ENCODE measurements at regions not wholly inside any gene's neighbourhood (a gene's known extent, or its start where the extent isn't known, plus 50 kb on each side); places are given as distances from the start of the nearest gene placed in this dataset.
"Not testable (repeated sequence)": the region's sequence is repeated elsewhere in the genome, so short reads cannot be mapped to it uniquely, and the experiment has no call there.

DNA sequence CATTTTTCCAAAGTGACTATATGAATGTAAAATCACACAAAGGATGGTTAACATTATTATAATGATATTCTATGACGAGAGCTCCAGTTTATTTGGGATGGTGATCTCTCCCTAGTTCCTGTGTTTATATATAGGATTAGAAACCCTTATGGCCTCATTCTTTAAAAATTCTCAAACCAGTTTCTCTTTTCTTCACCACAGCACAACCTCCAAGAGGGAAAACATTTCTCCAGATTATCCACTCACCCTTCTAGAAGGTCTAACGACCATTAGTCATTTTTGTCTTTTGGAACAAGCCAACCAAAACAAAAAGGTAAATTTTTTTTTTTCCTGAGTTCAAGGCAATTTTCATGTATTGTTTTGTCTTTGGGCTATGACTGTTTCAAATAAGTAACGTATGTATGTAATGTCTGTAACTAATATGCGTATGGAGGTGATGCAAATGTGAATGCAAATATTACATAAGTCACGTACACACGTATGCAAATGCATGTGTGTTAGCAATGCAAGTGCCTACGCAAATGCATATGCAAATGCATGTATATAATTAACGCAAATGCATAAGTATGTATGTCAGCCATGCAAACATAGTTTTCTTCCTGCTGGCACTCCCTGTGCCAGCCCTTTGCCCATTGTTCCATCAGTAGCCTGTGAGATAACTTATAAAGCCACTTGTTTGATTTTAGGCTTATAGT, 72.5 kb upstream of the MORC3 start:
- no peak for DNase-seq

DNA sequence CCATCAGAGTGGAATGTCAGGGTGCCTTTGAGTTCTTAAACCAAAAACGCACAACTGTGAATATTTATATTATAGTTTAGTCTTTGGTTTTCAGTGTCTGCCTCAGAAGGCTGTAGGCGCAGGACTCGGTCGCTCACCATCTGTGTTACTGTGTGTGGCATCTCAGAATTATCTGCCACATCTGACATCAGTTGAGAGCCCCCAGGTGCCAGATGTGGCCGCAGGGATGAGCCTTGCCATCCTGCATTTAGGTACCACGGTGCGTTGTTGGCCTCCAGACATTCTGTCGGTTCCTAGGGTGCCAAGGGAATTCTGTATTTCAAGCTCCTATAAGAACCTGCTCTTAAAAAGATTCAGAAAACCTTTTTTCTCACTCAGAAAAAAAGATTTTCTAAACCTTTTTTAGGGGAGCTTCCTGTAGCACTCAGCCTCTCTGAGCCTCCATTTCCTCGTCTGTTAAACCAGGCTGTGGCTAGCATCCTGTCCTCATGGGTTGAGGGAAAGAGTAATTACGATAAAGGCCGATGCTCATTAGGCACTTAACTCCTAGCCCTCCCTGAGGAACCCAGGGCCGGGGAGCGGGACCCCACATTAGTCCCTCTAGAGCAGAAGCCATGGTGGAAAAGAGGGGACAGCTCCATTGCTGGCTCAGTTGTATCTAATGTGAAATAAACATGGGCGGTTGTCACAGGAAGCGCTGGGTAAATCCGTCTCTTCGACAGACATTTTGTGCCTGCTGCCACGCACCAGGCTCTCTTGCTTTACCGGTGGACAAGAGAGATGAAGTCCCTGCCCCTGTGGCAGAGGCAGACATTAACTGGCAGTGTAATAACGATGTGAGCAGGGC, 70.2 kb upstream of the MORC3 start:
- no peak for DNase-seq

DNA sequence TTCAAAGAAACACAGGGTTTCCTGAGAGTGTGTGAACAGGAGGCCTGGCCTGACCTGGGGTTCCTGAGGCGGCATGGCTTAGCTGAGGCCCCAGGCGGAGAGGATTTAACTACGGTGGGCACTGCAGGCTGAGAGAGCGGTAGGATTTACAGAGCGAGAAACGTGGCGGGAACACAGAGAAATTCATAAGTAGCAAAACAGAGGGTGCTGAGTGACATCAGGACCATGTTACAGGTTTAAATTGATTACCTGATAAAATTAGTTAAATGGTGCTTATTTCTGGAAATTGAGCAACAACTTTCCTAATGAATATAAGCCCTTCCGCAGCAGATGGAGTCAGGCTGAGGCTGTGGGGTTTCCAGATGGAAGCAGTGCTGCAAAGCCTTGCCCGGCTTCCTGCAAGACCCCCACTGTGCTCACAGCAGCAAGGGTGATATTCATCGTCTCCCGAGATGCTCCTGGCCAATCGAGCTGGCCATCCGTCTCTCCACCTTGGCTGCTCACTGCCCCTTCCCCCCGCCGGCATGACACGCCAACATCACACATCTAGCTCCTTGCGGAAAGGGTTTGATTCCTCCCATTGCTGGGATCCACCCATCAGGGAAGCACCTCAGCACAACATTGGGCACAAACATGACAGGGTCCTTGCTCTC, 69.4 kb upstream of the MORC3 start:
- no peak for DNase-seq

DNA sequence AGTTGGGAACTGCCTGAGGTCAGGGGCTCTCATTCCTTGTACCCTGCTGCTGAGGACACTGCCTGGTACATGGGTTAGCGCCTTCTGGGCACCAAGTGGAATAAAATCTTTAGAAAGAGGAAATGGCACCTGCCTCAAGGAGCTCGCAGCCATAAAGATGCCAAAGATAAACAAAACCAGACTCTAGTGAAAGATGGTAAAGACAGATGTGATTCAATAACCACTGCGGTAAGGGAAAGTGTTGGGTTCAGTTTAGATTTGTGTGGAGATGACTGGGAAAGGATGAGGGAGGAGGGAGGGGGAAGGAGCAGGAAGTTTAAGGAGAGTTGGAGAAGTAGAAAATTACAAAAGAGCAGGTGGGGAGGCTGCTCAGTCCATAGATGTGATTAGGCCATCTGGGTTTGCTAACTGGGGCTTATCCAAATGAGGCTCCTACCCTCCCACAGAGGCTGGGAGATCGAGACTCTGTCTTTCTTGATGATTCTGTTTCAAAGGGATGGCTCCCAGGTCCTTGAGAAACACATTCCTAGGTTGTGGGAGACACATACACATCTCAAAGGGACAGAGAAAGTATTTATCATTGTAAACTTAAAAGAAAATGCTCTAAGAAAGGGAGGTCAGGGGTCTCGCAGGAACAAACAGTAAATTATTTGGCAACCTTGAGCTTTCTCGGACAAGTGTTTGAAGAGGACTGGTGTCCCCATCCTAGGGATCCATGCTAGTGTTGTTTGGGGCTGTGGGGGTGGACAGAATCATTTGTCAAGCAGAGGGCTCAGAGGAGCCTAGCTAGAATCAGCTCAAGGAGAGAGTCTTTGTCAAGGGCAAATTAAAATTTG, 65.7 kb upstream of the MORC3 start:
- DNase-seq, result no peak

DNA sequence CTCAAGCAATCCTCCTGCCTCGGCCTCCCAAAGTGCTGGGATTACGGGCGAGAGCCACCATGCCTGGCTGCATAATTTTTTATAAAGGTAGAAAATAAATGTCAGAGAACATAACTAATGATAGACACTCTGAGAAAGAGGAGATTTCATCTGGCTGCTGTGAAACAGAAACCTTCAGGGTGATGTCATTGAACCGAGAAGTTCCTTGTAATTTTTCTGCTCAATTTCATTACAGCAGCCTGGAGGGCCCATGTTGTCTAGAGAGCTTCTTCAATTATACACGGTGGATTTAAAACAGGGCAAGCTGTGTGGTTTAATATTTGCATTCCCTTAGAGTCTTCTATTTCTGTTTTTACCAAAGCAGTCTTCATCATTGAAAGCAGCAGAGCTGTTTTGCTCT, 64.3 kb upstream of the MORC3 start:
- no peak for DNase-seq

DNA sequence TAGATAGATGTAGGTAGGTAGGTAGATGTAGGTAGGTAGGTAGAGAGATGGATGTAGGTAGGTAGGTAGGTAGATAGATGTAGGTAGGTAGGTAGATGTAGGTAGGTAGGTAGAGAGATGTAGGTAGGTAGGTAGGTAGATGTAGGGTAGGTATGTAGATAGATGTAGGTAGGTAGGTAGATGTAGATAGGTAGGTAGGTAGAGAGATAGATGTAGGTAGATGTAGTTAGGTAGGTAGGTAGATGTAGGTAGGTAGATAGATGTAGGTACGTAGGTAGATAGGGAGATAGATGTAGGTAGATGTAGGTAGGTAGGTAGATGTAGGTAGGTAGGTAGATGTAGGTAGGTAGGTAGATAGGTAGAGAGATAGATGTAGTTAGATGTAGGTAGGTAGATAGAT, 62.3 kb upstream of the MORC3 start:
- no peak for DNase-seq

DNA sequence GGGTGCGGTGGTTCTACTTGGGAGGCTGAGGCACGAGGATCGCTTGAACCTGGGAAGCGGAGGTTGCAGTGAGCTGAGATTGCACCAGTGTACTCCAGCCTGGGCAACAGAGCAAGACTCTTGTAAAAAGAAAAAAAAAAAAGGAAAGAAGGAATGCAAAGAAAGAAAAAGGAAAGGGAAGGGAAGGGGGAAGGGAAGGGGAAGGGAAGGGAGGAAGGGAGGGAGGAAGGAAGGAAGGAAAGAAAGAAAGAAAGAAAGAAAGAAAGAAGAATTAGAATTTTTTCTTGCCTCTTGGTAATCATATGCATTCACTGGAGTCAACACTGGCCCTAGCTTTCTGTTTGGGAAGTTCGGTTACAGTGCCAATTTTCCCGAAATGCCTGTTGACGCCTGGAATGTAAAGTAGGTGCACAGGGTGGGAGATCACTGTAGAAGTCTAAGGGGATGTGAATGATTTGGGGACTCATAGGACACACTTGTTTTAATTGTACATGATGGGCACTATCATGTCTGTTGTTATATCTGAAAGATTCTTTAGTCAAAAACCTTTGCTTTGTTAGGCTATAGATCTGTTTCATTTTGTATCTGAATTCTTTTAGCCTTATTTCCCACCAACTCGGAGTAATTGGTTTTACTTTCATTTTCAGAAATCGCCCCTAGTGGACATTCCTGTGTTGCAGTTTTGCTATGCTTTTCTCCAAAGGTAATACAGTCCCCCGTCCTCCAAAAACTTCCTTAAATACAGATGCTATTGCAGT, 59.8 kb upstream of the MORC3 start:
- DNase-seq, result peak; percentile 76 to 94 (median 88)

DNA sequence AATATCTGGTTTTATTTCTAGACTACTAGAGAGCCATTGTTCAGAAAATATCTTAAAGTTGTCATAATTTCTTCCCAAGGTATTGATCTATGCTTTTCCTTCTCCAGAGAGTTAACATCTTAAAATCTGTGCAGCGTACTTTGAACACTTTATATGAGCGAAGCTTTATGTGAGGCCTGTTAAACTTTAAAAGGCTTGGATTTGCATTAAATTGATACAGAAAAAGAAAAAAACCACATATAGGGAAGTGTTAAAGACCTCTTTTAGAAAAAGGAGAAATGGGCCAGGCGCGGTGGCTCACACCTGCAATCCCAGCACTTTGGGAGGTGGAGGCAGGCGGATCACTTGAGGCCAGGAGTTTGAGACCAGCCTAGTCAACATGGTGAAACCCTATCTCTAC, 59.2 kb upstream of the MORC3 start:
- DNase-seq, result no peak

DNA sequence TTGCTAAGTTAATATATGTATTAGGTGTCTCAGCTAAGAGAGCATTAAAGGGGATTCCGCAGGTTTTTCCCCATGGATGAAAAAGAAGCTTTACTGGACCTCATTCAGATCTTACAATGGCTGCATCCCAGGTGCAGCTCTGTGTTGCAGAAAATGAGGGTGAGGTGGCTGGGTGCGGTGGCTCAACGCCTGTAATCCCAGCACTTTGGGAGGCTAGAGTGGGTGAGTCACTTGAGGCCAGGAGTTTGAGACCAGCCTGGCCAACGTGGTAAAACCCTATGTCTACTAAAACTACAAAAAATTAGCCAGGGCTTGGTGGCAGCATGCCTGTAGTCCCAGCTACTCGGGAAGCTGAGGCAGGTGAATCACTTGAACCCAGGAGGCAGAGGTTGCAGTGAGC, 58.5 kb upstream of the MORC3 start:
- DNase-seq, result no peak

DNA sequence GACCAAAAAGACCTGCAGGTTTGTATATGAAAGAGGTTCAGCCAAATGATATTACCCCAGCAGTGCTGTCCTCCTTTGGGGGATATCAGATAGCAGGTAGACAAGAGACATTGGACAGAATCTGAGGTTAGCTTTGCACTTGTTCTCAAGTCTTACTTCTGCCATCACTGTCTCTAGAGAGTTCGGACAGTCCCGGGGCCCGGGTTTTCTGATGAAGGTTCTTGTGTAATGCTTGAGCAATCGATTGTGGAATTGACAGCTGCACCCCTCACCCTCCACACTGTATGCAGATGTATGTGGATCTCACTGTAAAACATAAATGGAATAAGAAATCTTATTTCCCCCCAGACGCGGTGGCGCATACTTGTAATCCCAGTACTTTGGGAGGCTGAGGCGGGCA, 56.2 kb upstream of the MORC3 start:
- DNase-seq, result no peak

DNA sequence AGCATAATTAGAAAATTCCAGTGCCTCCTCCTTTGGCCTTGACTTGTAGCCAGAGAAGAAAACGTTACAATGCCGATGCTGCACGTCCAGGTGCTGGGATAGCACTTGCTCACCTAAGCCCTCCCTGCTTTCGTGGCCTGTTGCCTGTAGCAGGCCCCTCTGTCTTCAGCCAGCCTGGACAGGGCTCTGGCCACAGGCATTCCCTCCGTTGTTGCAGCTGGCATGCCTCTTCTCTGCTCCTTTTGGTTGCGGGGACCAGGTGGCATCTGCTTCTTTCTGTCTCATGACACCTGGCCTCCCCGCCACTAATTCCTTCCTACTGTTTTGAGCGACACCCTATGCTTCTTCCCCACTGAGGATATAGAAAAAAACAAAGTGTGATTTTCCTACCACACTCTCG, 54.6 kb upstream of the MORC3 start:
- no peak for DNase-seq

DNA sequence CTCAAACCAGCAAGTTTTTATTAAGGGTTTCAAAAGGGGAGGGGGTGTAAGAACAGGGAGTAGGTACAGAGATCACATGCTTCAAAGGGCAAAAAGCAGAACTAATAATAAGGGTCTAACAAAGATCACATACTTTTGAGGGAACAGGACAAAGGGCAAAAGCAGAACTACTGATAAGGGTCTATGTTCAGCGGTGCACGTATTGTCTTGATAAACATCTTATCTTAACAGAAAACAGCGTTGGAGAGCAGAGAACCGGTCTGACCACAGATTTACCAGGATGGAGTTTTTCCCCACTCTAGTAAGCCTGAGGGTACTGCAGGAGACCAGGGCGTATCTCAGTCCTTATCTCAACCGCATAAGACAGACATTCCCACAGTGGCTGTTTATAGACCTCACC, 52.2 kb upstream of the MORC3 start:
- not testable (repeated sequence) for DNase-seq

DNA sequence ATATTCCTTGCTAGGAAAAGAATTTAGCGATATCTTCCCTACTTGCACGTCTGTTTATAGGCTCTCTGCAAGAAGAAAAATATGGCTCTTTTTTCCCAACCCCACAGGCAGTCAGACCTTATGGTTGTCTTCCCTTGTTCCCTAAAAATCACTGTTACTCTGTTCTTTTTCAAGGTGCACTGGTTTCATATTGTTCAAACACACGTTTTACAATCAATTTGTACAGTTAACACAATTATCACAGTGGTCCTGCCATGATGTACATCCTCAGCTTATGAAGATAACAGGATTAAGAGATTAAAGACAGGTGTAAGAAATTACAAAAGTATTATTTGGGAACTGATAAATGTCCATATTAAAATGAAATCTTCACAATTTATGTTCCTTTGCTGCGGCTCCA, 51.7 kb upstream of the MORC3 start:
- DNase-seq, result not testable (repeated sequence)

All from muscle of back (tissue), 3 donors.